WTC11 (cell line): ENCODE measurements at regions not wholly inside any gene's neighbourhood (a gene's known extent, or its start where the extent isn't known, plus 50 kb on each side); places are given as distances from the start of the nearest gene placed in this dataset.

Experiments used
- MYBL2 ChIP-seq: sonication (generic); formaldehyde crosslinking; IDR thresholded peaks from 2 replicates; pipeline ENCODE4 v1.8.1; 2023; ENCODE audit warnings: mild to moderate bottlenecking, moderate library complexity, missing genetic modification reagents
- SP1 ChIP-seq: sonication (generic); formaldehyde crosslinking; conservative IDR thresholded peaks from 2 replicates; pipeline ENCODE4 v1.8.1; 2022; ENCODE audit warnings: missing genetic modification reagents
- ZBTB21 ChIP-seq: sonication (generic); formaldehyde crosslinking; IDR thresholded peaks from 2 replicates; pipeline ENCODE4 v1.8.1; 2023; ENCODE audit warnings: mild to moderate bottlenecking, missing genetic modification reagents, borderline replicate concordance
- TF ChIP-seq, protein P1 (sequence below): sonication (generic); formaldehyde crosslinking; IDR thresholded peaks from 2 replicates; pipeline ENCODE4 v1.8.1; 2022; ENCODE audit warnings: low read depth, missing genetic modification reagents, borderline replicate concordance
- TF ChIP-seq, protein P2 (sequence below): fragments of 200-600 bp; IDR thresholded peaks from 2 replicates; pipeline ENCODE4 v1.8.0; 2022; ENCODE audit warnings: antibody characterized with exemption
- TF ChIP-seq, protein P3 (sequence below): sonication (generic); formaldehyde crosslinking; IDR thresholded peaks from 2 replicates; pipeline ENCODE4 v1.8.1; 2022; ENCODE audit warnings: mild to moderate bottlenecking, missing genetic modification reagents, moderate library complexity, borderline replicate concordance

DNA sequence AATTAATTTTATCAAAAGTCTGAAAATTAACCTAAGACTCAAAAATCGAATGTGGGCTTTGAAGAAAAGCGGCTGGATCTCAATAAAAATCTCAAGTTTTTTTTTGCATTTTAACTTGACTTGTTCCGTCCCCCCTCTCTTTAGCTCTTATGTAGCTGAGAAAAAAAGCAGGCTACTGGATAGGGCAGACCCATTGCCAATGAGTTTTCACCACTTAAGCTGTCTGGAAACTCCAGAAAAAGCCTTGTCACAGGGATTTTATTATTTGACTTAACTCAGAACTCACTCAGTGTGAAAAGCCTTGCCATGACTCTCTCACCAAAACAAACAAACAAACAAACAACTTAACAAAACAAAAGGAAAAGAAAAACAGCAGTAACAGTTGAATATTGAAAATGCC, 247.4 kb downstream of the CDH9 start:
- TF ChIP-seq SP1 (CRISPR knock-in tag) (no peak), ZBTB21 (CRISPR knock-in tag) (no peak), MYBL2 (CRISPR knock-in tag) (no peak)
- TF ChIP-seq, protein P1, sequence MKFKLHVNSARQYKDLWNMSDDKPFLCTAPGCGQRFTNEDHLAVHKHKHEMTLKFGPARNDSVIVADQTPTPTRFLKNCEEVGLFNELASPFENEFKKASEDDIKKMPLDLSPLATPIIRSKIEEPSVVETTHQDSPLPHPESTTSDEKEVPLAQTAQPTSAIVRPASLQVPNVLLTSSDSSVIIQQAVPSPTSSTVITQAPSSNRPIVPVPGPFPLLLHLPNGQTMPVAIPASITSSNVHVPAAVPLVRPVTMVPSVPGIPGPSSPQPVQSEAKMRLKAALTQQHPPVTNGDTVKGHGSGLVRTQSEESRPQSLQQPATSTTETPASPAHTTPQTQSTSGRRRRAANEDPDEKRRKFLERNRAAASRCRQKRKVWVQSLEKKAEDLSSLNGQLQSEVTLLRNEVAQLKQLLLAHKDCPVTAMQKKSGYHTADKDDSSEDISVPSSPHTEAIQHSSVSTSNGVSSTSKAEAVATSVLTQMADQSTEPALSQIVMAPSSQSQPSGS (CRISPR knock-in tag): no peak
- TF ChIP-seq, protein P2, sequence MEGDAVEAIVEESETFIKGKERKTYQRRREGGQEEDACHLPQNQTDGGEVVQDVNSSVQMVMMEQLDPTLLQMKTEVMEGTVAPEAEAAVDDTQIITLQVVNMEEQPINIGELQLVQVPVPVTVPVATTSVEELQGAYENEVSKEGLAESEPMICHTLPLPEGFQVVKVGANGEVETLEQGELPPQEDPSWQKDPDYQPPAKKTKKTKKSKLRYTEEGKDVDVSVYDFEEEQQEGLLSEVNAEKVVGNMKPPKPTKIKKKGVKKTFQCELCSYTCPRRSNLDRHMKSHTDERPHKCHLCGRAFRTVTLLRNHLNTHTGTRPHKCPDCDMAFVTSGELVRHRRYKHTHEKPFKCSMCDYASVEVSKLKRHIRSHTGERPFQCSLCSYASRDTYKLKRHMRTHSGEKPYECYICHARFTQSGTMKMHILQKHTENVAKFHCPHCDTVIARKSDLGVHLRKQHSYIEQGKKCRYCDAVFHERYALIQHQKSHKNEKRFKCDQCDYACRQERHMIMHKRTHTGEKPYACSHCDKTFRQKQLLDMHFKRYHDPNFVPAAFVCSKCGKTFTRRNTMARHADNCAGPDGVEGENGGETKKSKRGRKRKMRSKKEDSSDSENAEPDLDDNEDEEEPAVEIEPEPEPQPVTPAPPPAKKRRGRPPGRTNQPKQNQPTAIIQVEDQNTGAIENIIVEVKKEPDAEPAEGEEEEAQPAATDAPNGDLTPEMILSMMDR: no peak
- TF ChIP-seq, protein P3, sequence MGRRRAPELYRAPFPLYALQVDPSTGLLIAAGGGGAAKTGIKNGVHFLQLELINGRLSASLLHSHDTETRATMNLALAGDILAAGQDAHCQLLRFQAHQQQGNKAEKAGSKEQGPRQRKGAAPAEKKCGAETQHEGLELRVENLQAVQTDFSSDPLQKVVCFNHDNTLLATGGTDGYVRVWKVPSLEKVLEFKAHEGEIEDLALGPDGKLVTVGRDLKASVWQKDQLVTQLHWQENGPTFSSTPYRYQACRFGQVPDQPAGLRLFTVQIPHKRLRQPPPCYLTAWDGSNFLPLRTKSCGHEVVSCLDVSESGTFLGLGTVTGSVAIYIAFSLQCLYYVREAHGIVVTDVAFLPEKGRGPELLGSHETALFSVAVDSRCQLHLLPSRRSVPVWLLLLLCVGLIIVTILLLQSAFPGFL (CRISPR knock-in tag): no peak
